ENCODE measurements at regions not wholly inside any gene's neighbourhood (a gene's known extent, or its start where the extent isn't known, plus 50 kb on each side); places are given as distances from the start of the nearest gene placed in this dataset.

DNA sequence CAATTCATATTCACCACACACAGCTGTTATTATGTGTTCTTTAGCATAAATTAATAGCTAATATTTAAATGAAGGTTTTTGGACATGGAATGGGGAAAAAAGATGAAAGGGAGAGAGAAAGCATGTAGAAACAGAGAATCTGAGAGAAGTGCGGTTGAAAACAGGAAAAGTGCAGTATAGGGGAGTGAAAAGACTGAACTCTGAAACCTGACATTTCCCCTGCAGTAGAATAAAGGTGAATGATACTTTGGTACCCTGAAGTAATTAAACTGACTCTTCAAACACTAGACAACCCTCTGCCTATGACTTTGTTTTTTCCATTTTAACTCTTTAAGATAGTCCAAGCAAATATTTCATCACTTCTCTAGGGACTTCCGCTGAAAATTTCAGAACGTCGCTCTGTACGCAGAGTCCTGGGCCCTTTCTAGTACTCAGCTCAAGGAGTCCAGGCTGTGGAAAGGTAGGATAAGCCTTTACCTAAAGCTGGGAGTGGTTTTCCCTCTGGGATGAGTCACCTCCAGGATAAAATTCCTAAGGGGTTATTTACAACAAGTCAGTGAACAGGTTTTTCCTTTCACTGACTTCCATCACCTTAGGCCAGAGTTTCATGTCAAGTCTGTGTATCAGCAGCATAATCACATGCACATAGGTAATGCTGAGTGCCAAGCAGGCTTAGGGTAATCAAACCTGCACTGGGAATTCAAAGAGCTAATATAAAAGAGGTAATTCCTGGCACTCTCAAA lies 614.5 kb downstream of the PKHD1 start:
- intact Hi-C loops (cut with micrococcal nuclease): no loop called here
- H3K27ac ChIP-seq (ENCODE audit: low read length in 2 of 2): no peak overlapping the region
- ATAC-seq (ENCODE audit: low read depth): no peak
- H2AFZ ChIP-seq (ENCODE audit: insufficient read depth, low read depth, low read length, poor library complexity, severe bottlenecking): no peak overlapping the region
- ChIA-PET CTCF (no interaction called here), POLR2A (no interaction called here)
- H3K4me1 Mint-ChIP-seq: no peaks in the 10 kb centered on the region
- no peak overlapping the region for H3K27ac Mint-ChIP-seq
- H4K20me1 ChIP-seq (ENCODE audit: control insufficient read depth, insufficient read depth, low read length, poor library complexity, severe bottlenecking): no peaks in the 10 kb centered on the region
- H3K4me1 ChIP-seq (ENCODE audit: control insufficient read depth in 2 of 2, insufficient read depth in 2 of 2, low read length in 2 of 2): no peaks in the 10 kb centered on the region
- no peak overlapping the region for H3K4me2 ChIP-seq (replicated peaks; ENCODE audit: low read depth, low read length, poor library complexity, severe bottlenecking)
- H3K36me3 ChIP-seq (replicated peaks in 1 of 2; ENCODE audit: control extremely low read depth in 1 of 2, control insufficient read depth in 1 of 2, extremely low read depth in 1 of 2, insufficient read depth in 2 of 2, low read length in 1 of 2): no peaks in the 10 kb centered on the region
- TF ChIP-seq EZH2 (IDR thresholded peaks at IDR 0.05; ENCODE audit: borderline replicate concordance, insufficient read depth, low read depth, low read length, poor library complexity, severe bottlenecking): no peak
- TF ChIP-seq, protein P1, sequence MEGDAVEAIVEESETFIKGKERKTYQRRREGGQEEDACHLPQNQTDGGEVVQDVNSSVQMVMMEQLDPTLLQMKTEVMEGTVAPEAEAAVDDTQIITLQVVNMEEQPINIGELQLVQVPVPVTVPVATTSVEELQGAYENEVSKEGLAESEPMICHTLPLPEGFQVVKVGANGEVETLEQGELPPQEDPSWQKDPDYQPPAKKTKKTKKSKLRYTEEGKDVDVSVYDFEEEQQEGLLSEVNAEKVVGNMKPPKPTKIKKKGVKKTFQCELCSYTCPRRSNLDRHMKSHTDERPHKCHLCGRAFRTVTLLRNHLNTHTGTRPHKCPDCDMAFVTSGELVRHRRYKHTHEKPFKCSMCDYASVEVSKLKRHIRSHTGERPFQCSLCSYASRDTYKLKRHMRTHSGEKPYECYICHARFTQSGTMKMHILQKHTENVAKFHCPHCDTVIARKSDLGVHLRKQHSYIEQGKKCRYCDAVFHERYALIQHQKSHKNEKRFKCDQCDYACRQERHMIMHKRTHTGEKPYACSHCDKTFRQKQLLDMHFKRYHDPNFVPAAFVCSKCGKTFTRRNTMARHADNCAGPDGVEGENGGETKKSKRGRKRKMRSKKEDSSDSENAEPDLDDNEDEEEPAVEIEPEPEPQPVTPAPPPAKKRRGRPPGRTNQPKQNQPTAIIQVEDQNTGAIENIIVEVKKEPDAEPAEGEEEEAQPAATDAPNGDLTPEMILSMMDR (IDR thresholded peaks at IDR 0.05): no peak
- no peaks in the 10 kb centered on the region for H3K27me3 Mint-ChIP-seq
- DNase-seq: no peak
- H3K9me3 ChIP-seq (ENCODE audit: control extremely low read depth in 1 of 3, control insufficient read depth in 2 of 3, insufficient read depth in 1 of 3, low read length in 2 of 3): no peaks in the 10 kb centered on the region
- 80% methylated on average over 5 of the region's 5 CpGs for WGBS (ENCODE audit: insufficient coverage)
- H3K9ac ChIP-seq (ENCODE audit: low read length): no peak overlapping the region
- no peak overlapping the region for H3K4me3 Mint-ChIP-seq
- H3K4me3 ChIP-seq (ENCODE audit: control extremely low read depth in 1 of 5, extremely low read depth in 1 of 5, insufficient read depth in 1 of 5, low read depth in 2 of 5, low read length in 4 of 5): no peak overlapping the region
- H3K27me3 ChIP-seq (replicated peaks in 1 of 4; ENCODE audit: control extremely low read depth in 1 of 4, control insufficient read depth in 3 of 4, insufficient read depth in 4 of 4, low read length in 3 of 4): no peaks in the 10 kb centered on the region
- no peaks in the 10 kb centered on the region for H3K79me2 ChIP-seq (ENCODE audit: control insufficient read depth, insufficient read depth, low read length)
- no peaks in the 10 kb centered on the region for H3K9me3 Mint-ChIP-seq (ENCODE audit: insufficient read depth)

DNA sequence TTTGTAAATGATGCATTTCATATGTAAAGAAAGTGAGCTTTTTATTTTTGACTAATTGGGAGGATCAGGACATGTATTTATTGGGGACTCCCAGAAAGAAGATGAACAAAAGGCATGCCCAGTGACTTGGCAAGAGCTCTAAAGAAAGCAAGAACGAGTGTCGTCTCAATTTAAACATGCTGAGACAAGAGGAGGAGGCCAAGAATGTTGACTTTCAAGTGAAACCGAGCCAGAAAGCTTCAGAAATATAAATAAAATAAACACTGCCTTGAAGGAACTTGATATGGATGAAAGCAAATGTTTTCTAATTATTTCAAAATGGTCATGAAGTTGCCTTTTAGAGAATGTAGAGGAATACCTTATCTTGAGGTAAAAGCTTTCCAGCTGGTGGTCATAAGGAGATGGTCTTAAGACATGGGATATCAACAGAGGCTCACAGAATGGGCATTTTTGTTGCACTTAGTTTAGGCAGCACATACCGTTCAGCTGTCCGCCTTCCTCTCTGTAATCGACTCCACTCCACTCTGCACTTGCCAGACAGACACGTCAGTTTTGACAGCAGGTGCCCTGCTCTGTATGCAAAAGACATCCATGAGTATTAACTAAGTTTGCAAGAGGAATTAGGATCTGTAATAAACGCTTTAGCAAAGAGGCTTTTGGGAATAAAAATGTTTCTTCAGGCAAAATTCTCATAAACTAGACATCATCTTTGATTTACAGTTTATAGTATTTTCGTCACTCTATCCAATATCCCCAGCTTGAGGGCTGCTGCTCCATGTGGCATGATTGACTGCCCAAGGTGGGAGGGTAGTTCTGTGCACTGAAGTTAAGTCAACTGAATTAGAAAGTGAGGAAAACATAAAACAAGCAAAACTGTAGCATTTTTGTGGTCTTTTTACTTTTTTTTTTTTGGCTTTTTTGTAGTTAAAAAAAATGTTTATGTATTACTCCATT lies 613.1 kb downstream of the PKHD1 start:
- H3K27me3 Mint-ChIP-seq: no peaks in the 10 kb centered on the region
- Histone ChIP-seq H3K36me3 (replicated peaks in 1 of 2; ENCODE audit: control extremely low read depth in 1 of 2, control insufficient read depth in 1 of 2, extremely low read depth in 1 of 2, insufficient read depth in 2 of 2, low read length in 1 of 2) (no peaks in the 10 kb centered on the region), H3K9ac (ENCODE audit: low read length) (no peak overlapping the region), H3K79me2 (ENCODE audit: control insufficient read depth, insufficient read depth, low read length) (no peaks in the 10 kb centered on the region), H3K27ac (ENCODE audit: low read length in 2 of 2) (no peak overlapping the region), H3K4me2 (replicated peaks; ENCODE audit: low read depth, low read length, poor library complexity, severe bottlenecking) (no peak overlapping the region), H3K4me1 (ENCODE audit: control insufficient read depth in 2 of 2, insufficient read depth in 2 of 2, low read length in 2 of 2) (no peaks in the 10 kb centered on the region), H3K4me3 (ENCODE audit: control extremely low read depth in 1 of 5, extremely low read depth in 1 of 5, insufficient read depth in 1 of 5, low read depth in 2 of 5, low read length in 4 of 5) (no peak overlapping the region), H3K27me3 (replicated peaks in 1 of 4; ENCODE audit: control extremely low read depth in 1 of 4, control insufficient read depth in 3 of 4, insufficient read depth in 4 of 4, low read length in 3 of 4) (no peaks in the 10 kb centered on the region), H4K20me1 (ENCODE audit: control insufficient read depth, insufficient read depth, low read length, poor library complexity, severe bottlenecking) (no peaks in the 10 kb centered on the region), H2AFZ (ENCODE audit: insufficient read depth, low read depth, low read length, poor library complexity, severe bottlenecking) (no peak overlapping the region), H3K9me3 (ENCODE audit: control extremely low read depth in 1 of 3, control insufficient read depth in 2 of 3, insufficient read depth in 1 of 3, low read length in 2 of 3) (no peaks in the 10 kb centered on the region)
- intact Hi-C loops (cut with micrococcal nuclease): no loop called here
- CTCF ChIA-PET: interaction anchor here (1.4 kb wide), 1 partner anchor 9 kb away, joined by 7 read pairs; no protein-coding TSS in a partner anchor
- ATAC-seq (ENCODE audit: low read depth): no peak
- 100% methylated on average over 1 of the region's 9 CpGs for WGBS (ENCODE audit: insufficient coverage)
- H3K4me1 Mint-ChIP-seq: no peaks in the 10 kb centered on the region
- peaks cover 3% of the 10 kb centered on the region for H3K9me3 Mint-ChIP-seq (ENCODE audit: insufficient read depth)
- no peak for DNase-seq
- TF ChIP-seq, protein P1 (IDR thresholded peaks at IDR 0.05): no peak
- no peak for TF ChIP-seq EZH2 (IDR thresholded peaks at IDR 0.05; ENCODE audit: borderline replicate concordance, insufficient read depth, low read depth, low read length, poor library complexity, severe bottlenecking)
- POLR2A ChIA-PET: no interaction called here
- H3K27ac Mint-ChIP-seq: no peak overlapping the region
- H3K4me3 Mint-ChIP-seq: no peak overlapping the region

Measured in B cell (primary cell).